GM23248 (cell line): ENCODE measurements at regions not wholly inside any gene's neighbourhood (a gene's known extent, or its start where the extent isn't known, plus 50 kb on each side); places are given as distances from the start of the nearest gene placed in this dataset.

Experiments
- DNase-seq: peaks from one replicate; pipeline ENCODE4 v3.0.0-alpha.2; 2015
- H2AFZ ChIP-seq: fragments of 200-600 bp; sonication (generic); 2 replicates; pipeline ENCODE4 v1.6.1; 2016; ENCODE audit warnings: antibody characterized with exemption
- H3F3A ChIP-seq: fragments of 200-600 bp; sonication (generic); 2 replicates; pipeline ENCODE4 v1.6.1; 2016; ENCODE audit warnings: mild to moderate bottlenecking, antibody characterized with exemption, mixed run types; ENCODE audit not compliant: insufficient read depth
- H3K27ac ChIP-seq: fragments of 200-600 bp; sonication (generic); 2 replicates; pipeline ENCODE4 v1.5.1; 2016; ENCODE audit warnings: mild to moderate bottlenecking
- H3K27me3 ChIP-seq: fragments of 200-600 bp; sonication (generic); replicated peaks from 2 replicates; pipeline ENCODE4 v1.6.1; 2016; ENCODE audit warnings: mild to moderate bottlenecking; ENCODE audit not compliant: insufficient read depth
- H3K36me3 ChIP-seq: fragments of 200-600 bp; sonication (generic); 2 replicates; pipeline ENCODE4 v1.6.1; 2016; ENCODE audit warnings: low read depth, mild to moderate bottlenecking
- H3K4me1 ChIP-seq: fragments of 200-600 bp; sonication (generic); 2 replicates; pipeline ENCODE4 v1.6.1; 2016; ENCODE audit warnings: mild to moderate bottlenecking; ENCODE audit not compliant: insufficient read depth
- H3K4me2 ChIP-seq: fragments of 200-600 bp; sonication (generic); one replicate; pipeline ENCODE4 v1.6.1; 2016; ENCODE audit warnings: mild to moderate bottlenecking; ENCODE audit not compliant: unreplicated experiment
- H3K4me3 ChIP-seq: fragments of 200-600 bp; sonication (generic); 2 replicates; pipeline ENCODE4 v1.5.1; 2016; ENCODE audit warnings: mild to moderate bottlenecking
- H3K79me2 ChIP-seq: fragments of 200-600 bp; sonication (generic); 2 replicates; pipeline ENCODE4 v1.6.1; 2016; ENCODE audit warnings: mild to moderate bottlenecking; ENCODE audit not compliant: insufficient read depth
- H3K9ac ChIP-seq: fragments of 200-600 bp; sonication (generic); 2 replicates; pipeline ENCODE4 v1.6.1; 2016; ENCODE audit warnings: mild to moderate bottlenecking
- H3K9me2 ChIP-seq: fragments of 200-600 bp; sonication (generic); 2 replicates; pipeline ENCODE4 v1.6.1; 2016; ENCODE audit warnings: mixed run types, mild to moderate bottlenecking, moderate library complexity; ENCODE audit not compliant: insufficient read depth
- H3K9me3 ChIP-seq: fragments of 200-600 bp; sonication (generic); one replicate; pipeline ENCODE4 v1.6.1; 2017; ENCODE audit warnings: low read depth
- H4K20me1 ChIP-seq: fragments of 200-600 bp; sonication (generic); 2 replicates; pipeline ENCODE4 v1.6.0; 2016; ENCODE audit not compliant: insufficient read depth
- EZH2 ChIP-seq: fragments of 200-600 bp; sonication (generic); IDR thresholded peaks from 2 replicates; pipeline ENCODE4 v1.6.1; 2018; ENCODE audit warnings: antibody characterized with exemption, mild to moderate bottlenecking; ENCODE audit not compliant: insufficient read depth, poor library complexity, severe bottlenecking
- EZH2phosphoT487 ChIP-seq: fragments of 200-600 bp; sonication (generic); IDR thresholded peaks from 2 replicates; pipeline ENCODE4 v1.6.1; 2018; ENCODE audit warnings: antibody characterized with exemption, moderate library complexity, mild to moderate bottlenecking, low read depth; ENCODE audit not compliant: insufficient read depth
- WGBS, 2 experiments: methylation state at CpG; one replicate each; pipeline ENCODE4 v1.1.6; 2015 to 2017; ENCODE audit warnings: low lambda C conversion rate in 2 of 2, low coverage in 1 of 2; ENCODE audit errors: missing lambda C conversion rate in 2 of 2; 5-methylcytosine and 5-hydroxymethylcytosine counted together
- in situ Hi-C: fragments of 300-500 bp; cut with MboI; formaldehyde crosslinking; loops from 2 replicates; pipeline ENCODE4 v1.15.0; 2020

GRCh38 chr3:70861855-70862254 is 549.4 kb upstream of the MDFIC2 start:
- H3K4me3 ChIP-seq: peak overlapping the region; percentile 44
- no peaks in the 10 kb centered on the region for H4K20me1 ChIP-seq
- H3K36me3 ChIP-seq: no peaks in the 10 kb centered on the region
- 17 to 19% methylated on average over 2 of the region's 2 CpGs for WGBS, 2 experiments
- H3F3A ChIP-seq: peaks cover 38% of the 10 kb centered on the region
- in situ Hi-C loops: no loop called here
- peaks cover 33% of the 10 kb centered on the region for H3K4me1 ChIP-seq
- no peaks in the 10 kb centered on the region for H3K9me2 ChIP-seq
- H3K79me2 ChIP-seq: no peaks in the 10 kb centered on the region
- TF ChIP-seq EZH2phosphoT487 (no peak), EZH2 (no peak)
- no peaks in the 10 kb centered on the region for H3K27me3 ChIP-seq
- DNase-seq: peak; percentile 83
- H3K27ac ChIP-seq: peak overlapping the region; percentile 94
- no peaks in the 10 kb centered on the region for H3K9me3 ChIP-seq
- peak overlapping the region; percentile 69 for H3K9ac ChIP-seq
- H3K4me2 ChIP-seq: peak overlapping the region; percentile 72
- H2AFZ ChIP-seq: peak overlapping the region; percentile 36

- WGBS, 2 experiments: 7 to 12% methylated on average over 2 of the region's 2 CpGs
- Histone ChIP-seq H3K27me3 (no peaks in the 10 kb centered on the region), H3K27ac (peak overlapping the region; percentile 94), H4K20me1 (no peaks in the 10 kb centered on the region), H3K79me2 (no peaks in the 10 kb centered on the region), H3K9me3 (no peaks in the 10 kb centered on the region), H3K4me1 (peaks cover 39% of the 10 kb centered on the region), H3F3A (peaks cover 44% of the 10 kb centered on the region), H2AFZ (no peak overlapping the region), H3K36me3 (no peaks in the 10 kb centered on the region), H3K4me3 (peak overlapping the region; percentile 44), H3K4me2 (peak overlapping the region; percentile 72), H3K9ac (peak overlapping the region; percentile 69), H3K9me2 (no peaks in the 10 kb centered on the region)
- in situ Hi-C loops: no loop called here
- peak; percentile 93 for DNase-seq
- no peak for TF ChIP-seq EZH2phosphoT487
Measured at GRCh38 chr3:70861234-70861633, 548.8 kb upstream of the MDFIC2 start.

- peaks cover 46% of the 10 kb centered on the region for H3F3A ChIP-seq
- H3K9me2 ChIP-seq: no peaks in the 10 kb centered on the region
- no peak overlapping the region for H3K4me2 ChIP-seq
- no peak overlapping the region for H3K27ac ChIP-seq
- H3K79me2 ChIP-seq: no peaks in the 10 kb centered on the region
- no peak overlapping the region for H3K9ac ChIP-seq
- TF ChIP-seq EZH2 (no peak), EZH2phosphoT487 (no peak)
- peaks cover 46% of the 10 kb centered on the region for H3K4me1 ChIP-seq
- in situ Hi-C loops: no loop called here
- H4K20me1 ChIP-seq: no peaks in the 10 kb centered on the region
- H2AFZ ChIP-seq: no peak overlapping the region
- no peak for DNase-seq
- H3K9me3 ChIP-seq: no peaks in the 10 kb centered on the region
- H3K36me3 ChIP-seq: no peaks in the 10 kb centered on the region
- 93 to 95% methylated on average over 7 of the region's 7 CpGs for WGBS, 2 experiments
- H3K27me3 ChIP-seq: no peaks in the 10 kb centered on the region
- no peak overlapping the region for H3K4me3 ChIP-seq
Measured at GRCh38 chr3:70857916-70858315, 545.5 kb upstream of the MDFIC2 start.

GRCh38 chr3:70856414-70857162 is 544.1 kb upstream of the MDFIC2 start:
- peak overlapping the region; percentile 83 for H3K27ac ChIP-seq
- H3K27me3 ChIP-seq: no peaks in the 10 kb centered on the region
- in situ Hi-C loops: no loop called here
- no peaks in the 10 kb centered on the region for H3K9me2 ChIP-seq
- peak overlapping the region; percentile 45 for H3K4me2 ChIP-seq
- H3K9ac ChIP-seq: peak overlapping the region; percentile 36; the same call in 1 of the 2 replicates
- peak; percentile 94 for DNase-seq
- peaks cover 33% of the 10 kb centered on the region for H3F3A ChIP-seq
- 44 to 48% methylated on average over 7 of the region's 7 CpGs for WGBS, 2 experiments
- H3K4me3 ChIP-seq: no peak overlapping the region
- H3K36me3 ChIP-seq: no peaks in the 10 kb centered on the region
- peaks cover 34% of the 10 kb centered on the region for H3K4me1 ChIP-seq
- H4K20me1 ChIP-seq: no peaks in the 10 kb centered on the region
- H3K79me2 ChIP-seq: no peaks in the 10 kb centered on the region
- TF ChIP-seq EZH2phosphoT487 (no peak), EZH2 (no peak)
- H2AFZ ChIP-seq: 0 out of 2 replicates have a peak overlapping the region, but pooled peaks have one; percentile 28
- H3K9me3 ChIP-seq: no peaks in the 10 kb centered on the region
